ENCODE measurements at regions not wholly inside any gene's neighbourhood (a gene's known extent, or its start where the extent isn't known, plus 50 kb on each side); places are given as distances from the start of the nearest gene placed in this dataset.
"Not testable (repeated sequence)": the region's sequence is repeated elsewhere in the genome, so short reads cannot be mapped to it uniquely, and the experiment has no call there.

DNA sequence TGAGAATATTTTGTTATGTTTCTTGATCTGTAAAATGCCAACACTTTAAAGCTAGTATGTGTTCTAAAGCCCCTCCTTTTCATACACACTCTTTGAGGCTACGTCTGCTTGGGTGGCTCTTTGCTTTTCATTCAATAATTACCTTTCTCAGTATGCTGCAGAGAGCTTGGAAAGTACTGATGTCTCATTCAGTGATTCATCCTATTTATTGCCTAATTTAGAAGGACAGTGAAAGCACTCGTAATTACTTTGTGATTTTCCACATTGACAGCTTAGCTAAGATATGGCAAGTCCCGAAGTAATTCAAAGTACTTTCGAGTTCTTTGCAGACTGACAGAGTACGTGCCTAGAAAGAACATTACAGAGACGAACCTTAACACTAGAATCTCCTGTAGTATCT lies 57.2 kb downstream of the BMP15 start:
- no peak for DNase-seq

DNA sequence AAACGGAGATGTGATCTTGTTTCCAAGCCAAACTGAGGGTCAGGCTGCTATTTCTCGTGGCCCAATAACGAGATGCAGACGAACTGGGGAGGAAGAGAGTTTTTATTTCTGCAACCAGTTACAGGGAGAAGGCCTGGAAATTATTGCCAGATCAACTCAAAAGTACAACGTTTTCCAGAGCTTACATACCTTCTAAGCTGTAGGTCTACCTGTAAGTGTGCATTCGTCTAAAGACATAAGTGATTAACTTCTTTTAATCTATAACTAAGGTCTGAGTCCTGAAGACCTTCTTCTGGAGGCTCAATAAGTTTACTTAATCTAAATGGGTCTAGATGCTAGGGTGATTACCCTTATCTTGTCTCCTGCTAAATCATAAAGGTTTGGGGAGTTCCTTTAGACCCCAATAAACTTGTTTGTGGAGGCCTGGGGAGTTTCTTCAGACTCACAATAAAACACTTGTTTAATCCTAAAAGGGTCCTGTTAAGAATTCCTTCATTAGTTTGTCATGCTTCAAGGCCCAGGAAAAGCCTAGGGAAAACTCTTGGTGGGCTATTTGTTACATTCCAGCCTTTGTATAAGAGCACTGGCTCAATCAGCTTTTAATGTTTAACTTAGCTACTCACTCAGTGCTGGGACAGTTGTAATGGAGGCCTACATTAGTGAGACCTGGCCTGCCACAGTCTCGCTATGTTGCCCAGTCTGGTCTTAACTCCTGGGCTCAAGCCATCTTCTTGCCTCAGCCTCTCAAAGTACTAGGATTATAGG lies 58.5 kb downstream of the BMP15 start:
- not testable (repeated sequence) for DNase-seq

DNA sequence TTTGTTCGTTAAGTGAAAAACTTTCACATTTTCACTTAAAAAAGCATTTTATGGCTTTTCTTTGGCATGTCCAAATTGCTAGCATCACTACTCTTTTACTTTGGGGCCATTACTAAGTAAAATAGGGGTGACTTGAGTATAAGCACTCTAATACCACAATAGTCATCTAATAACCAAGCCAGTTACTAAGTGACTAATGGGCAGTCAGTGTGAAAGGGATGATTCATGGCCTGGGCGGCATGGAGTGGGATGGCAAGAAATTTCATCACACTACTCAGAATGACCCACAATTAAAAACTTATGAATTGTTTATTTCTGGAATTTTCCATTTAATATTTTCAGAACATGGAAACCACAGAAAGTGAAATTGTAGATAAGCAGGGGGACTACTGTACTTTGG lies 60.9 kb downstream of the BMP15 start:
- no peak for DNase-seq

DNA sequence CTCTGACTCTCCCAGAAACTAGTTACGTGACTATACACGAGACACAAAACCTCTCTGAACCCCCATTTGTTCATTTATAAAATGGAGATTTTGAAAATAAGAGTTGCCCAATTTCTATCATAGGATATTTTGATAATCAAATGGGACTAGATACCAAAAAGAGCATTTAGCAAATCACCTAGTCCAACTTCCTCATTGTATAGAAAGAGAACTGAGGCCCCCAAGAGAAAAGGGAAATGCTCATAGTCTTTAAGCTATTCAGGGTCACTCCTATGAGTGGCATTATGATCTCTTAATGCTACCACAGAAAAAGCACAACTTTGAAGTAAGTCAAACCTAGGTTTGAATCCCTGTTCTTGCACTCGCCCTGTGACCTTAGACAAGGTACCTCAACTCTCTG lies 62.7 kb downstream of the BMP15 start:
- no peak for DNase-seq

DNA sequence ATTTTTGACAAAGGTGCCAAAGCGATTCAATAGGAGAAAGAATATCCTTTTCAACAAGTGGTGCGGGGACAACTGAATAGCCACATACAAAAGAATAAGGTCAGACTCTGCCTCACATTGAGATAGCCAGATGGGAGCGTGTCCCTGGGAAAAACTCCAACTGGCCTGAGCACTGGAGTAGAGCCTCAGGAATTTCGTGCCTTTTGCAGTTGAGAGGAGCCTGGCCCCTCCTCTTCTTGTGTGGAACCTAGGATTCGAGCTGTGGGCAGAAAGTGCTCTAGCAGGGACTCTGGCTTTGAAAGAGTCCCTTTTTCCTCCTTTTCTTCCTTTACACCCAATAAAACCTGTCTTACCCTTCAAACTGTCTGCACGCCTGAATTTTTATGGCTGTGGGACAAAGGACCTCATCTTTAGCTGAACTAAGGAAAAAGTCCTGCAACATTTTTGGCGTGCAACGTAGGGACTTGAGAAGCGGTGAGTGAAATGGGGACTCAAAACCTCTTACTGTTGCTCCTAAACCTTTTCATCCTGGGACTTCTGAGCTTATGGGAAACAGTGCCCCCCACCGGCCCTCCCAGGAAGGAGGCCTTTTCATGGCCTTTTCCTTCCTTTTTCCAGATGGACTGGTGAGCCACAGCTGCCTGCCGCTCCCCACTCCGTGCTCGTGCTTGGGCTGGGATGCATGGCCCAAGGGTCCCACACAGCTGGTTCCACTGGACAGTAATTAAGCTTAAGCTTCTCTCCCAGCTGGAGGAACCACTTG lies 68.6 kb downstream of the BMP15 start:
- DNase-seq, result no peak

DNA sequence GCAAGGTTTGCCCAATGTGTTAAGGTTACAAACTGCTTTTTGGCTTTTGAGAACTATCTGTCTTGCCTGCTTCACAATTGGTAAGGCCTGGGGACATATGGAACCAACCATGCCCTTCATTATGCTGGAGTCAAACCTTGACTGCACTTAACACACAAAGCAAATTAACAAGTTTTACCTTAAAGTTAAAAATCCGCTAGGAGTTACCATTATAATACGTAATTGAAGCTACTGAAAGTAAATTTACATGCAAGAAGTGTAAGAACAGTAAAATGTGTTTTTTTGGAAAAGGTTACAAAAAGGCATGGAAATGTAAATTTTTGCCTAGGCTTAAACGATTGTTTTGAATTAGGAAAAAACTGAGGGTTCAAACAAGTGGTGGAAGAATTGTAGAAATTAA lies 69.7 kb downstream of the BMP15 start:
- no peak for DNase-seq

DNA sequence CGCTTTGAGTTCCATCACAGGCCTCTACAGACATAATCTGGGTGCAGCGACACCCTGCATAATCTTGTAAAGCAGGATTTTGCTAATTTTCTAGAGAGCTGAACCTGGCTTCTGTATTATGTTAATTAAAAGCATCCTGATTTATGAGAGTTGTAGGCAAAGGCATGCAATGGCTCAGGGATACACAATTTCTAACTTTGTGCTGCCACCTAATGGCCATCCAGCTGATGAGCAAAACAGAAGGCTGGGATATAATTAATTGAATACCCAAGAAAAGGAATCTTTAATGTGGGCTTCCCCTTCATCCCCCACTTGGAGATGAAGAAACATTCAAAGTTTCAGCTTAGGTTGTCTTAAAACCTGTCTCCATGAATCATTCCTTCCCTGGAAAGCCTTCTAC lies 78.1 kb downstream of the BMP15 start:
- peak; percentile 1 for DNase-seq

DNA sequence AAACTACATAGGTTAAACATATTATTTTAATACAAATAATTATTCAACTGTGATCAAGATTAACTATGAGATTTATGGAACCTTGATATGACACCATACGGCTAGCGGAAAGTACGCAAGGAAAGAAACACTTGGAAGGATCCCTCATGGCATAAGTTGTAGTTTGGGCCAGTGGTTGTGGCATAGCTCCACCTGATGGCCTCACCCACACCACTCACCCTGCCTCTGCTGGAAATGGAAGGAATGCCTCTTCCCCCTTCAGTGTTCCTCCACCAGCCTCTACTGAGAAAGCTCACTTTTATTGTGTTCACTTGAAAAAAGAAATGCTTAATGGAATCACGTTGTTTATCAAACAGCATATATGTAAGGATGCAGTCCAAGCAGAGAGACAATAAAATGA lies 86.4 kb downstream of the BMP15 start:
- DNase-seq, result no peak

DNA sequence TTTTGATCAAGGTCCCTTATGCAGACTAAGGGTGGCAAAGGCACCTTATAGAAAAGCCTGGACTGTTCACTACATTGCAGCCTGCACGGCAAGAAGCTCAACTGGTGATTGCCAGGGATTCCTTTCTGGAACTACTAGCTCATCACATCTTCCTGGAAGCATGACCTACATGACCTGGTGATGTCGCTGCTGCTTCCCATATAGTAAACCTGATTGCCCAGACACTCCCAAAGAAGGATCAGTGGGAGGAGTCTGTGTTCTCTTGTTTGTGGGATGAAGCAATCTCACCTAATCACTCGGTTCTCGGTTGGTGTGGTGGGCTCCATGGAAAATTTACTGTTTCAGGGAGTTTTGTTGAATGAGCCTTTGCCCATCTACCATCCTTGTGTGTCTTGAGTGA lies 89.8 kb downstream of the BMP15 start:
- not testable (repeated sequence) for DNase-seq

DNA sequence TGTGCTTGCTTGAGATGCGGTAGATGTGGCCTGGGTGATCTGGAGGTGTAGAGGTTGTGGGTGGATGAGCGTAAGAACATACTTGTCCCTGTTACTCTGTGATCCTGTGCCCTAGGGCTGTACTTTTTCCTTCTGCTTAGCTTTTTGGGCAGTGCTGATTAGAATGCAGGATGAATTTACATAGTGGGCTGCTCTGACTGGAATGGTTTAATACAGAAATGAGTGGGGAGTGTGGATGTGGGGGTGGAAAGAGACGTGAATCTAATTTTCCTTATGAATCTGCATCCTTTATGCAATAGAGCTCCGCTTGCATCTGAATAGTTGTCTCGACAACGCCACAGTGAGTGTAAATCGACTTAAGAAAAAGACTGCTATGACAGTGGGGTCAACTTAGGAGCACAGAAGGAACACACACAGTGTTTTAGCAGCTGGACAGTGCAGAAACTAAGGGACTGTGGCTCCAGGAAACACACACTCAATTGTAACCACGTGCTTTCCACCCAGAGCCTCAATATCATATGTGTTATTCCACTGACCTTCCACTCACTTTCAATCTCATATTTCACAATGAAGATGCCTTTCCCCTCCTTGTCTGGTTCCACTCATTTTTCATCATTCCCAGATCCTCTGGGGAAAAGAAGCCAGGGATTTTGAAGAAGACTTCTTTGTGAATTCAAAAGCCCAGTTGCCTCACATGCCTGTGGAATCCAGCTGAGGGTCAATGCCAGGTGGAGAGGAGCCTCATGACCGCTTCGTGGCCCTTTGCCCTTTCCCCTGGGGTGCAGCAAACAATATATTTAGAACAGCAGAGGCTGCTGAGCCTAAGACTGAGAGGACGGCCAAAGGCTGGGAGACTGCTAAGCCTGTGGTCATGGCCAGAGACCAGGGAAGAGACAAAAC lies 91.4 kb downstream of the BMP15 start:
- not testable (repeated sequence) for DNase-seq

DNA sequence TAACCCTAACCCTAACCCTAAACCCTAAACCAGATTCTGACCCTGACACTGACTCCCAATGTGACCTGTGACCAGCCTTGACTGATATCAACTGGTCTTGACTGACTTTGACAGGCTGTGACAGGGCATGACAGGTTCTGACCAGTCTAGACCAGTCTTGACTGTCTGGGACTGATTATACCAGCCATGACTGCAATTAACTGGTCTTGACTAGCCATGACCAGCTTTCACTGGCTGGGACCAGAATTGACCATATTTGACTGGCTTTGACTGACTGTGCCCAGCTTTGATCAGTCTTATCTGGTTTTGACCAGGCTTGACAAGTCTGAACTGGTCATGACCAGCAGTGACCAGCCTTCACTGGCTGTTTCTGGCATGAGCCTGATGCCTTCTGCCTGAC lies 95.5 kb downstream of the BMP15 start:
- no peak for DNase-seq

DNA sequence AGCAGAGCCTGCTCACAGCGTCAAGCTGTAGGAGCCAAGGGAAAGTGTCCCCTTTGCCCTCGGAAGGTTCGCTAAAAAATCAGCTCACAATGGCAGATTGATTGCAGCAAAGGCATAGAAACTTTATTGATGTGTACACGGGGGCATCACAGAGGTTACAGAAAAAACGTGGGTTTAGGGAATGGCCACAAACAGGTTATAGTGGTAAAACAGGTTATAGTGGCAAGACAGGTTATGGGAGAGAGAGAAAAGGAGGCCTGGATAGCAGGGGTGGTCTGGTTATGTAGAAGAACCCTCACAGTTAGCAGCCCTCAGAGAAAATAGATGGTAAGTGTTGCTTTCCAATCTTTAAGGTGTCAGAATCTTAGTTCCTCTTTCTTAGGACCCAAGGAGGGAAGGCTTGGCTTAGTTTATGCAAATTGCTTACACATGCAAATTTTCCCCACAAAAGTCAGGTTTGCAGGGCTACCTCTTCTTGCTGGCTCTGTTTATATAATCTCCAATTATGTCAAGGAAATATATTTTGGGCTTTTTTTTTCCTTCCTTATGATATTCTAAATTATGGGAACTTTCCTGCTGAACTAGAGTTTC lies 113.7 kb downstream of the BMP15 start:
- no peak for DNase-seq

DNA sequence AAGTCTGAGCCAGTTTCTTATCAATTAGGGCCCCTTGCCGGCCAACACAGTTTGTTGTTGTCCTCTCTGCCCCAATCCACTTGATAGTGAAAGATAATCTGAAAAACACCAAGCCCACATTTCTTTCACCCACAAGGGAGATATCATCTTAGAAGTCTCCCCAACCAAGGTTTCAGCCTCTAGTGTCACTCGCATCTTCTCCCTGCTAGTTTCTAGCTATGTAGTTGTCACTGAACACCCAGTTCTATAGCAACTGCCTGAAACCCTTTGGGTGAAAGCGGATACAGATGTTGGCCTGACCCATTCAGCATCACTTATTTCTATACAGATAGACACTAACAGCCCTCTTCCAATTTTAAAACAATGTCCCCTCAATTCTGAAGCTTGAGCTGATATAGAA lies 116.3 kb downstream of the BMP15 start:
- no peak for DNase-seq

DNA sequence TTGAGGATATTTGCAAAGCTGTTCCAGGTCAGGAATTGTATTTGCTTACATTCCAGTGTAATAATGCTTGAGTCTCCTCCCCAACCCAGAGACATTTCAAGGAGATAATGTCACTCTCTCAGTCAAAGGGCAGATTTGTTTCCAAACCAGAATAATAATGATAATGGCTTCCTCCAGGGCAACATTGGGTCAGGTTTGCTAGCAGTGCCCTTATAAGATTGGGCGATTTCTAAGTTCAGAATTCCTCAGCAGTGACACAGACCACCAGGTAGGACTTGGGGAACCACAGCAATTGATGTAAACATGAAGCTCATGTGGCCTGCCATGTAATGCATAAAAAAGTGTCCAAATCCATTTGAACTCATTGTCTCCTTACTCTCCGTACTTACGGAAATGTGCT lies 125.2 kb downstream of the BMP15 start:
- no peak for DNase-seq

DNA sequence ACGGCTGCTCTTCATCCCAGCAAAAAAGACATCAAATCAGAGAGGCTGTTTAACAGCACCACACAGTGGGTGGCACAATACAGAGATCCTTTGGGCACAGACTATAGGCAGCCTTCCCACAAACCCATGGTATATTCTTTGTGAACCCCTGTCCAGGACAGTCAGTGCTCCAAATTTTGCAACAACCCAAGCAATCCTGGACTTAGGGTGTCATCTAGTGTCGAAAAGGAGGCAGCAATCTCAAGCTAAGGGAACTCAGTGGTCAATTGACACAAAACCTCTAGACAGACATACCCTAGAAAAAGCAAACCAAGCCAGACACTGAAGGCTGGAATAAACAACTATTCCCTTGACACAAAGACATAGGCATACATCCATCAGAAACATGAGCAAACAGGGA lies 137.4 kb downstream of the BMP15 start:
- DNase-seq, result no peak

DNA sequence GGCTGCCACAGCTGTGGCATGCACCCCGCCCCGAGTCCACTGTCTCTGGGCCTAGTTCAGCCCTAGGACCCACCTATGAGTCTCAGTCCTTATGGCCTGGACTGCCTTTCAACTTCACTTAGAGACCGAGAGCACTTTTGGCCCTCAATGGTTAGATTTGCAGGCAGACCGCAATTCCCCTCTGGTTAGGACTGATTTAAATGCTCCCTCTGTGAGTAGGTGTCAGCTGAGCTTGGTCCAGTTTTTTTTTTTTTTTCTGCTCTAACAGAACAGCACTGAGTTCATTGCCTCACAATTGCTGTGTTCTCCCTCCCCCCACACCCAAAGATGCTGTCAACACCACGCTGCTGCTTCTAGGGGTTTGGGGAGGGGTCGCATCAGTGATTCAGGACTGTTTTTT lies 143.2 kb downstream of the BMP15 start:
- DNase-seq, result no peak

DNA sequence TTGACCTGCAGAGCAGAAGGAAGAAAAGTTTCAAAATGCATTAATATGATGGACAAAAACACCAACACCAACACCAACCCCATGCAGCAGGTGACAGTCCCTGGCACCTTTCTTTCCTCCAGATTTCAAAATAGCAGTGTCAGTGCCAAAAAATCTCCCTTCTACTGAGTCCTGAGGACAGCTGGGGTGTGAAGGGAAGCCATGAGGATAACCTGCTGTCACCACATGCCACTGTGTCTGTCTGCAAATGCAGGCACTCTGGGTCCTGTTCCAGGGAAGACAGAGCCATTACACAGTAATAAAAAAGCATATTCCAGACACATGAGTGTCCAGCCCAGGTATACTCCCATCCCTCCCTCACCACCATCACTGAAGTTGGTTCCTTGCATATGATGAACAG lies 187.5 kb downstream of the BMP15 start:
- DNase-seq, result no peak

DNA sequence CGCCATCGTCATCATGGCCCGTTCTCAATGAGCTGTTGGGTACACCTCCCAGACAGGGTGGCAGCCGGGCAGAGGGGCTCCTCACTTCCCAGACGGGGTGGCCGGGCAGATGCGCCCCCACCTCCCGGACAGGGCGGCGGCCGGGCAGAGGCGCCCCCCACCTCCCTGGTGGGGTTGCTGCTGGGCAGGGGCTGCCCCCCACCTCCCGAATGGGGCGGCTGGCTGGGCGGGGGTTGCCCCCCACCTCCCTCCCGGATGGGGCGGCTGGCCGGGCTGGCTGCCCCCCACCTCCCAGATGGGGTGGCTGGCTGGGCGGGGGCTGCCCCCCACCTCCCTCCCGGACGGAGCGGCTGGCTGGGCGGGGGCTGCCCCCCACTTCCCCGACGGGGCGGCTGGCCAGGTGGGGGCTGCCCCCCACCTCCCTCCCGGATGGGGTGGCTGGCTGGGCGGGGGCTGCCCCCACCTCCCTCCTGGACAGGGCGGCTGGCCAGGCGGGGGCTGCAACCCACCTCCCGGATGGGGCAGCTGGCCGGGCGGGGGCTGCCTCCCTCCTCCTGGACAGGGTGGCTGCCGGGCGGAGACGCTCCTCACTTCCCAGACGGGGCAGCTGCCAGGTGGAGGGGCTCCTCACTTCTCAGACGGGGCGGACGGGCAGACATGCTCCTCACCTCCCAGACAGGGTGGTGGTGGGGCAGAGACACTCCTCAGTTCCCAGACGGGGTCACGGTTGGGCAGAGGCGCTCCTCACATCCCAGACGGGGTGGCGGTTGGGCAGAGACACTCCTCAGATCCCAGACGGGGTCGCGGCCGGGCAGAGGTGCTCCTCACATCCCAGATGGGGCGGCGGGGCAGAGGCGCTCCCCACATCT lies 208.8 kb downstream of the BMP15 start:
- DNase-seq, result not testable (repeated sequence)

DNA sequence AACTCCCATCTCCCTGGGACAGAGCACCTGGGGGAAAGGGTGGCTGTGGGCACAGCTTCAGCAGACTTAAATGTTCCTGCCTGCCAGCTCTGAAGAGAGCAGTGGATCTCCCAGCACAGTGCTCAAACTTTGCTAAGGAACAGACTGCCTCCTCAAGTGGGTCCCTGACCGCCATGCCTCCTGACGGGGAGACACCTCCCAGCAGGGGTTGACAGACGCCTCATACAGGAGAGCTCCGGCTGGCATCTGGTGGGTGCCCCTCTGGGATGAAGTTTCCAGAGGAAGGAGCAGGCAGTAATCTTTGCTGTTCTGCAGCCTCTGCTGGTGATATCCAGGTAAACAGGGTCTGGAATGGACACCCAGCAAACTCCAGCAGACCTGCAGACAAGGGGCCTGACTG lies 206.9 kb upstream of the NUDT10 start:
- not testable (repeated sequence) for DNase-seq

DNA sequence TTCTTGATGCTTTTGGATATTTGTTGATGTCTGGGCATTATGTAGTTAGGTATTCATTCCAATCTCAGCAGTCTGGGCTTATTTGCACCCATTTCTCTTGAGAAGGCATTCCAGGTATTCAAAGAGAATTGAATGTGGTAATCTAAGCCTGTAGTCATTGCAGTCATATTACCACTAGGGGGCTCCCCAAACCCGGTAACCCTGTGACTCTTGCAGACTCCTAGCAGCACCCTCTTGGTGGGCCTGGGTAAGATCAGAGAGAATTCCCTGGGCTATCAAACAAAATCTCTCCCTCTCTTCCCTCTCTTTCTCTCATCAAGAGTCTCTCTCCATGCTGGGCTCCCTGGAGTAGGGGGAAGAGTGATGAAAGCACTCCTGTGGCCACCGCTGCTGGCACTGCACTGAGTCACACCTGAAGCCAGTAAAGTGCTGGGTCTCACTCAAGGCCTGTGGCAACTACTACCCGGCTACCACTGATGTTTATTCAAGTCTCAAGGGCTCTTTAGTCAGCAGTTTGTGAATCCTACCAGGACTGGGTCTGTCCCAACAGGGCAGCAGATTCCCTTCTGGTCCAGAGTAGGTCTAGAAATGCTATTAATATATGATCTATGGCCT lies 187.7 kb upstream of the NUDT10 start:
- no peak for DNase-seq

DNA sequence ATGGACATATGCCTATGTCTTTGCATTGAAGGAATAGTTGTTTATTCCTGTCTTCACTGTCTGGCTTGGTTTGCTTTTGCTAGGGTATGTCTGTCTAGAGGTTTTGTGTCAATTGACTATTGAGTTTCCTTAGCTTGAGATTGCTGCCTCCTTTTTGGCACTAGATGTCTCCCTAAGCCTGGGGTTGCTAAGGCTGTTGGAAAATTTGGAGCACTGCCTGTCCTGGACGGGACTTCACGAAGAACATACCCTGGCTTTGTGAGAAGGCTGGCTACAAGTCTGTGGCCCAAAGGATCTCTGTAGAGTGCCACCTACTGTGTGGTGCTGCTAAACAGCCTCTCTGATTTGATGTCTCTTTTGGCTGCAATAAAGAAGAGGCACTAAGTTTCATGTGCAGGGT lies 183.8 kb upstream of the NUDT10 start:
- no peak for DNase-seq

DNA sequence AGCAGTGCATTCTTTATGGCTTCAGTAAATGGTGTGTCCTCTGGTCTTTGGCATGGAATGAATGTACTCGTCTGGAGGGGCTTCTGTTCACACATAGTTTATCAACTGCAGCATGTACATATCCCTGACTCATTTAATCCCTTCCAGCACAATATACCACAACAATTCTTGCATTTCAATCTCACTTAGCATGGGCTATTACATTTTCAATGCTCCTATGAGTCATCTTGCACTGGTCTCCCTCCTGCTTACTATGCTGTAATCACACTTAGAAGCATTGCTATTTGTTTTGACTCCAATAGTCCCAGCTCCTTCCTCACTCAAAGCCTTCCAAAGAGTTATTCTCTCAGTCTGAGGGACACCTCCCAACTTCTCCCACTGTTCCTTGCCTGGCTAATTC lies 180.9 kb upstream of the NUDT10 start:
- no peak for DNase-seq
